ENCODE measurements at regions not wholly inside any gene's neighbourhood (a gene's known extent, or its start where the extent isn't known, plus 50 kb on each side); places are given as distances from the start of the nearest gene placed in this dataset.

- TF ChIP-seq CTCF (conservative IDR thresholded peaks at IDR 0.05; ENCODE audit: low read length) (no peak), EZH2phosphoT487 (IDR thresholded peaks at IDR 0.05; ENCODE audit: borderline replicate concordance) (no peak)
These were observed 437.7 kb upstream of the KLF4 start for GRCh38 chr9:107927276-107927675.

Measured in Loucy (cell line).